Dermis microvascular lymphatic vessel endothelial cell (primary cell): ENCODE measurements at regions not wholly inside any gene's neighbourhood (a gene's known extent, or its start where the extent isn't known, plus 50 kb on each side); places are given as distances from the start of the nearest gene placed in this dataset.

ENCODE experiments used
- DNase-seq, 2 donors: peaks; one replicate each; pipeline versions ENCODE4 v3.0.0 to v3.0.0-alpha.2; 2010; ENCODE audit warnings: low read depth in 2 of 2

GRCh38 chr7:47221826-47222225 lies 360.1 kb downstream of the TNS3 start:
- no peak for DNase-seq

- no peak for DNase-seq
These were observed 363.3 kb downstream of the TNS3 start for GRCh38 chr7:47218378-47219176.

- DNase-seq: no peak
These were observed 364.1 kb downstream of the TNS3 start for GRCh38 chr7:47217570-47218360.

- no peak for DNase-seq
These were observed 364.8 kb downstream of the TNS3 start for GRCh38 chr7:47217086-47217485.

- DNase-seq: no peak
These were observed 365.5 kb downstream of the TNS3 start for GRCh38 chr7:47216439-47216838.

GRCh38 chr7:47215640-47216039 lies 366.3 kb downstream of the TNS3 start:
- no peak for DNase-seq

- DNase-seq: no peak
These were observed 366.9 kb downstream of the TNS3 start for GRCh38 chr7:47215049-47215448.

GRCh38 chr7:47213276-47213675 lies 368.6 kb downstream of the TNS3 start:
- DNase-seq: no peak

- DNase-seq: no peak
These were observed 370.4 kb downstream of the TNS3 start for GRCh38 chr7:47211519-47211973.

- no peak for DNase-seq
These were observed 371.5 kb downstream of the TNS3 start for GRCh38 chr7:47210281-47210854.

GRCh38 chr7:47207956-47208355 lies 374.0 kb downstream of the TNS3 start:
- DNase-seq: no peak

- DNase-seq: no peak
These were observed 377.2 kb downstream of the TNS3 start for GRCh38 chr7:47204709-47205108.

- DNase-seq: no peak
These were observed 379.6 kb downstream of the TNS3 start for GRCh38 chr7:47202146-47202783.

GRCh38 chr7:47198159-47198558 lies 383.8 kb downstream of the TNS3 start:
- no peak for DNase-seq

GRCh38 chr7:47197486-47197885 lies 384.4 kb downstream of the TNS3 start:
- DNase-seq: no peak

- DNase-seq: no peak
These were observed 385.2 kb downstream of the TNS3 start for GRCh38 chr7:47196737-47197136.

- DNase-seq: no peak
These were observed 385.7 kb downstream of the TNS3 start for GRCh38 chr7:47196106-47196645.

GRCh38 chr7:47195641-47196040 lies 386.3 kb downstream of the TNS3 start:
- DNase-seq: no peak

- DNase-seq: no peak
These were observed 387.3 kb downstream of the TNS3 start for GRCh38 chr7:47194516-47195057.

GRCh38 chr7:47192978-47193377 lies 388.9 kb downstream of the TNS3 start:
- no peak for DNase-seq

- DNase-seq: no peak
These were observed 390.0 kb downstream of the TNS3 start for GRCh38 chr7:47191876-47192291.
